Liver (tissue), 7 donors: ENCODE measurements at regions not wholly inside any gene's neighbourhood (a gene's known extent, or its start where the extent isn't known, plus 50 kb on each side); places are given as distances from the start of the nearest gene placed in this dataset.

ENCODE experiments used
- DNase-seq: peaks from one replicate; pipeline ENCODE4 v3.0.0-alpha.2; 2017; ENCODE audit warnings: low spot score
- H3K27ac ChIP-seq, 2 donors: one replicate each; pipeline ENCODE4 v1.7.0; 2013; ENCODE audit warnings: inconsistent platforms in 2 of 2, low read length in 2 of 2, control low read depth in 1 of 2, low read depth in 1 of 2, mild to moderate bottlenecking in 1 of 2
- H3K27me3 ChIP-seq, 4 donors: one replicate each; pipeline versions ENCODE4 v1.6.1 to v1.7.0; 2013; ENCODE audit warnings: low read length in 3 of 4, inconsistent platforms in 1 of 4, mild to moderate bottlenecking in 1 of 4, moderate library complexity in 1 of 4; ENCODE audit not compliant: control insufficient read depth in 4 of 4, insufficient read depth in 4 of 4
- H3K36me3 ChIP-seq, 4 donors: one replicate each; pipeline versions ENCODE4 v1.6.1 to v1.7.0; 2013; ENCODE audit warnings: low read length in 3 of 4, mild to moderate bottlenecking in 3 of 4, low read depth in 1 of 4, moderate library complexity in 1 of 4; ENCODE audit not compliant: control insufficient read depth in 4 of 4, insufficient read depth in 3 of 4
- H3K4me1 ChIP-seq, 4 donors: one replicate each; pipeline versions ENCODE4 v1.6.1 to v1.7.0; 2013; ENCODE audit warnings: low read length in 3 of 4, mild to moderate bottlenecking in 3 of 4, moderate library complexity in 1 of 4; ENCODE audit not compliant: control insufficient read depth in 4 of 4, insufficient read depth in 4 of 4
- H3K4me3 ChIP-seq, 3 donors: one replicate each; pipeline versions ENCODE4 v1.6.1 to v1.7.0; 2013; ENCODE audit warnings: low read length in 3 of 3, control low read depth in 1 of 3, low read depth in 1 of 3, mild to moderate bottlenecking in 1 of 3
- H3K9ac ChIP-seq, 2 donors: one replicate each; pipeline ENCODE4 v1.7.0; 2013; ENCODE audit warnings: low read length in 2 of 2, mild to moderate bottlenecking in 2 of 2, moderate library complexity in 2 of 2, control low read depth in 1 of 2, low read depth in 1 of 2
- H3K9me3 ChIP-seq, 4 donors: one replicate each; pipeline versions ENCODE4 v1.6.1 to v1.7.0; 2013; ENCODE audit warnings: low read length in 3 of 4; ENCODE audit not compliant: control insufficient read depth in 4 of 4
- ATF3 ChIP-seq: IDR thresholded peaks from 2 replicates; pipeline ENCODE4 v1.6.1; 2016; ENCODE audit warnings: antibody characterized with exemption
- EGR1 ChIP-seq, 2 donors: IDR thresholded peaks; 2 replicates each; pipeline ENCODE4 v1.6.1; 2016 to 2018; ENCODE audit warnings: antibody characterized with exemption in 2 of 2, low read depth in 2 of 2
- FOXA1 ChIP-seq: IDR thresholded peaks from 2 replicates; pipeline ENCODE4 v1.6.1; 2016; ENCODE audit warnings: antibody characterized with exemption
- GABPA ChIP-seq, 2 donors: IDR thresholded peaks in 1 of 2; conservative IDR thresholded peaks in 1 of 2; 2 replicates each; pipeline ENCODE4 v1.6.1; 2016; ENCODE audit warnings: antibody characterized with exemption in 2 of 2, mild to moderate bottlenecking in 1 of 2, moderate library complexity in 1 of 2
- HNF4A ChIP-seq, 2 donors: conservative IDR thresholded peaks; 2 replicates each; pipeline ENCODE4 v1.6.1; 2016; ENCODE audit warnings: antibody characterized with exemption in 2 of 2, mild to moderate bottlenecking in 2 of 2
- JUND ChIP-seq, 2 donors: IDR thresholded peaks; 2 replicates each; pipeline ENCODE4 v1.6.1; 2016; ENCODE audit warnings: antibody characterized with exemption in 2 of 2
- NR2F2 ChIP-seq: IDR thresholded peaks from 2 replicates; pipeline ENCODE4 v1.6.1; 2016; ENCODE audit warnings: antibody characterized with exemption
- RAD21 ChIP-seq, 2 donors: IDR thresholded peaks; 2 replicates each; pipeline ENCODE4 v1.6.1; 2016; ENCODE audit warnings: antibody characterized with exemption in 2 of 2, mild to moderate bottlenecking in 2 of 2
- RXRA ChIP-seq, 2 donors: IDR thresholded peaks; 2 replicates each; pipeline ENCODE4 v1.6.1; 2017 to 2018; ENCODE audit warnings: antibody characterized with exemption in 2 of 2, mild to moderate bottlenecking in 1 of 2
- TAF1 ChIP-seq: conservative IDR thresholded peaks from 2 replicates; pipeline ENCODE4 v1.6.1; 2016; ENCODE audit warnings: antibody characterized with exemption, mild to moderate bottlenecking
- YY1 ChIP-seq: IDR thresholded peaks from 2 replicates; pipeline ENCODE4 v1.6.1; 2016; ENCODE audit warnings: antibody characterized with exemption, mild to moderate bottlenecking
- WGBS: extraction: QIAGEN DNeasy Blood & Tissue Kit; methylation state at CpG from one replicate; pipeline ENCODE4 v1.1.7; 2013; 5-methylcytosine and 5-hydroxymethylcytosine counted together
- TF ChIP-seq, protein P1 (sequence below): IDR thresholded peaks from 2 replicates; pipeline ENCODE4 v1.6.1; 2016; ENCODE audit warnings: antibody characterized with exemption, mild to moderate bottlenecking
- TF ChIP-seq, protein P2 (sequence below): IDR thresholded peaks from 2 replicates; pipeline ENCODE4 v1.6.1; 2016; ENCODE audit warnings: antibody characterized with exemption
- TF ChIP-seq, protein P3 (sequence below): IDR thresholded peaks from 2 replicates; pipeline ENCODE4 v1.6.1; 2016; ENCODE audit warnings: antibody characterized with exemption
- donor health status: healthy.
- donor health status: healthy.
- donor health status: healthy.
- donor health status: healthy.

- 83% methylated on average over 11 of the region's 11 CpGs for WGBS
Measured at GRCh38 chr10:21212348-21212747, 313.1 kb downstream of the SKIDA1 start.

DNA sequence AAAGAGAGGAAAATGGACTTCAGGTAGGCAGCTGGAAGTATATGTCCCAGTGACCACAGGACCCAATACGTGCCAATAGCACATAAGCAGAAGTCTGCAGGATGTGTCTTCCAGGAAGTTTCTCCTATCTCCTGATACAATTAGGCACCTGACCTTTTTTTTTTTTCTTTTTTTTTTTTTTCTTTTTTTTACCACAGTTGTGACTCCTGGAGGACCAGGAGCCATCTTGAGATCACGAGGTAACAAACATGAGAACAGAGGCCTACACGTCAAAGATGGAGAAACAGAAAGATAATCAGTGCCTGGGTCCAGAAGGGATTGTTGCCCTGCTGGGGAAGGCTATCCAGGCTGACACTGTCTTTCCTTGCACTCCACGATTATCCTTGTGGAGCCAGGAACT lies 312.4 kb upstream of the NEBL start:
- no peaks in the 10 kb centered on the region for H3K4me1 ChIP-seq
- peaks cover 0 to 2% (median 0%) of the 10 kb centered on the region in 4 donors for H3K27me3 ChIP-seq
- H3K9me3 ChIP-seq: peaks cover 0 to 8% (median 7%) of the 10 kb centered on the region in 4 donors
- 89% methylated on average over 4 of the region's 4 CpGs for WGBS
- H3K36me3 ChIP-seq: no peaks in the 10 kb centered on the region
- TF ChIP-seq JUND (IDR thresholded peaks at IDR 0.05) (no peak), YY1 (no peak), TAF1 (no peak), GABPA (IDR thresholded peaks at IDR 0.05 in 1 of 2, conservative IDR thresholded peaks at IDR 0.05 in 1 of 2) (no peak), ATF3 (no peak), RXRA (IDR thresholded peaks at IDR 0.05) (no peak), HNF4A (conservative IDR thresholded peaks at IDR 0.05) (no peak)
- H3K4me3 ChIP-seq: no peak overlapping the region
- H3K27ac ChIP-seq: no peak overlapping the region
- no peak for DNase-seq
- H3K9ac ChIP-seq: no peak overlapping the region

More at GRCh38 chr10:21212348-21212747, 313.1 kb downstream of the SKIDA1 start:
- no peaks in the 10 kb centered on the region for H3K36me3 ChIP-seq
- no peaks in the 10 kb centered on the region for H3K4me1 ChIP-seq
- no peak overlapping the region for H3K4me3 ChIP-seq
- no peak overlapping the region for H3K9ac ChIP-seq
- H3K27me3 ChIP-seq: no peaks in the 10 kb centered on the region
- TF ChIP-seq FOXA1: no peak
- TF ChIP-seq, protein P1, sequence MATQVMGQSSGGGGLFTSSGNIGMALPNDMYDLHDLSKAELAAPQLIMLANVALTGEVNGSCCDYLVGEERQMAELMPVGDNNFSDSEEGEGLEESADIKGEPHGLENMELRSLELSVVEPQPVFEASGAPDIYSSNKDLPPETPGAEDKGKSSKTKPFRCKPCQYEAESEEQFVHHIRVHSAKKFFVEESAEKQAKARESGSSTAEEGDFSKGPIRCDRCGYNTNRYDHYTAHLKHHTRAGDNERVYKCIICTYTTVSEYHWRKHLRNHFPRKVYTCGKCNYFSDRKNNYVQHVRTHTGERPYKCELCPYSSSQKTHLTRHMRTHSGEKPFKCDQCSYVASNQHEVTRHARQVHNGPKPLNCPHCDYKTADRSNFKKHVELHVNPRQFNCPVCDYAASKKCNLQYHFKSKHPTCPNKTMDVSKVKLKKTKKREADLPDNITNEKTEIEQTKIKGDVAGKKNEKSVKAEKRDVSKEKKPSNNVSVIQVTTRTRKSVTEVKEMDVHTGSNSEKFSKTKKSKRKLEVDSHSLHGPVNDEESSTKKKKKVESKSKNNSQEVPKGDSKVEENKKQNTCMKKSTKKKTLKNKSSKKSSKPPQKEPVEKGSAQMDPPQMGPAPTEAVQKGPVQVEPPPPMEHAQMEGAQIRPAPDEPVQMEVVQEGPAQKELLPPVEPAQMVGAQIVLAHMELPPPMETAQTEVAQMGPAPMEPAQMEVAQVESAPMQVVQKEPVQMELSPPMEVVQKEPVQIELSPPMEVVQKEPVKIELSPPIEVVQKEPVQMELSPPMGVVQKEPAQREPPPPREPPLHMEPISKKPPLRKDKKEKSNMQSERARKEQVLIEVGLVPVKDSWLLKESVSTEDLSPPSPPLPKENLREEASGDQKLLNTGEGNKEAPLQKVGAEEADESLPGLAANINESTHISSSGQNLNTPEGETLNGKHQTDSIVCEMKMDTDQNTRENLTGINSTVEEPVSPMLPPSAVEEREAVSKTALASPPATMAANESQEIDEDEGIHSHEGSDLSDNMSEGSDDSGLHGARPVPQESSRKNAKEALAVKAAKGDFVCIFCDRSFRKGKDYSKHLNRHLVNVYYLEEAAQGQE: no peak
- no peak for TF ChIP-seq NR2F2
- TF ChIP-seq RXRA (IDR thresholded peaks at IDR 0.05): no peak
- TF ChIP-seq RAD21 (IDR thresholded peaks at IDR 0.05): no peak
- TF ChIP-seq, protein P2, sequence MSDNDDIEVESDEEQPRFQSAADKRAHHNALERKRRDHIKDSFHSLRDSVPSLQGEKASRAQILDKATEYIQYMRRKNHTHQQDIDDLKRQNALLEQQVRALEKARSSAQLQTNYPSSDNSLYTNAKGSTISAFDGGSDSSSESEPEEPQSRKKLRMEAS: no peak
- TF ChIP-seq EGR1 (IDR thresholded peaks at IDR 0.05; ENCODE audit: low read depth in 2 of 2): no peak
- TF ChIP-seq HNF4A (conservative IDR thresholded peaks at IDR 0.05): no peak
- TF ChIP-seq, protein P3, sequence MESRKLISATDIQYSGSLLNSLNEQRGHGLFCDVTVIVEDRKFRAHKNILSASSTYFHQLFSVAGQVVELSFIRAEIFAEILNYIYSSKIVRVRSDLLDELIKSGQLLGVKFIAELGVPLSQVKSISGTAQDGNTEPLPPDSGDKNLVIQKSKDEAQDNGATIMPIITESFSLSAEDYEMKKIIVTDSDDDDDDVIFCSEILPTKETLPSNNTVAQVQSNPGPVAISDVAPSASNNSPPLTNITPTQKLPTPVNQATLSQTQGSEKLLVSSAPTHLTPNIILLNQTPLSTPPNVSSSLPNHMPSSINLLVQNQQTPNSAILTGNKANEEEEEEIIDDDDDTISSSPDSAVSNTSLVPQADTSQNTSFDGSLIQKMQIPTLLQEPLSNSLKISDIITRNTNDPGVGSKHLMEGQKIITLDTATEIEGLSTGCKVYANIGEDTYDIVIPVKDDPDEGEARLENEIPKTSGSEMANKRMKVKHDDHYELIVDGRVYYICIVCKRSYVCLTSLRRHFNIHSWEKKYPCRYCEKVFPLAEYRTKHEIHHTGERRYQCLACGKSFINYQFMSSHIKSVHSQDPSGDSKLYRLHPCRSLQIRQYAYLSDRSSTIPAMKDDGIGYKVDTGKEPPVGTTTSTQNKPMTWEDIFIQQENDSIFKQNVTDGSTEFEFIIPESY: no peak
- no peak for TF ChIP-seq TAF1
- DNase-seq: no peak
- peaks cover 0 to 8% (median 6%) of the 10 kb centered on the region in 4 donors for H3K9me3 ChIP-seq
- no peak overlapping the region for H3K27ac ChIP-seq
